Endothelial cell of umbilical vein (primary cell): ENCODE measurements at regions not wholly inside any gene's neighbourhood (a gene's known extent, or its start where the extent isn't known, plus 50 kb on each side); places are given as distances from the start of the nearest gene placed in this dataset.
"Not testable (repeated sequence)": the region's sequence is repeated elsewhere in the genome, so short reads cannot be mapped to it uniquely, and the experiment has no call there.

ENCODE experiments used
- BruUV-seq: library from RNA; stranded (reverse); fragments of 400-500 nt; replicated peaks from 2 replicates; lab custom pipeline; 2021; lab: Mats Ljungman, UMichigan
- CTCF ChIA-PET: fragments of 300-600, 350-600 bp; sonication (Branson Sonifier 250); formaldehyde crosslinking; loops from one replicate; lab custom pipeline; 2021; ENCODE audit warnings: antibody characterized with exemption, inconsistent platforms; lab: Charles Lee
- POLR2A ChIA-PET: fragments of 300-600, 350-600 bp; sonication (Branson Sonifier 250); formaldehyde crosslinking; loops from one replicate; lab custom pipeline; 2021; ENCODE audit warnings: antibody characterized with exemption, inconsistent platforms; lab: Charles Lee
- DNase-seq: peaks from one replicate; pipeline ENCODE4 v3.0.0-alpha.2; 2011; ENCODE audit warnings: low read depth, low spot score
- FAIRE-seq: peaks from 2 replicates; lab custom pipeline; 2011; peaks lifted over from hg19 to GRCh38; lab: Jason Lieb, UNC
- H2AFZ ChIP-seq: 2 replicates; pipeline ENCODE4 v1.6.0; 2012; ENCODE audit warnings: low read depth, low read length, control low read depth, inconsistent platforms
- H3K27ac ChIP-seq: 2 replicates; pipeline ENCODE4 v1.5.1; 2011; ENCODE audit warnings: low read depth, mild to moderate bottlenecking, control low read depth, low read length, moderate library complexity; ENCODE audit not compliant: insufficient read depth
- H3K27me3 ChIP-seq, 2 experiments: 2 replicates each; pipeline versions ENCODE4 v1.6.0 to v1.6.1; 2011; ENCODE audit warnings: low read length in 2 of 2, mixed read lengths in 1 of 2; ENCODE audit not compliant: control insufficient read depth in 2 of 2, insufficient read depth in 2 of 2
- H3K36me3 ChIP-seq, 2 experiments: 2 replicates in 1 of 2; 3 replicates in 1 of 2; pipeline ENCODE4 v1.5.1; 2011; ENCODE audit warnings: low read length in 2 of 2, mild to moderate bottlenecking in 1 of 2, moderate library complexity in 1 of 2; ENCODE audit not compliant: control insufficient read depth in 2 of 2, insufficient read depth in 2 of 2; ENCODE audit errors: extremely low read depth in 1 of 2
- H3K4me1 ChIP-seq: 3 replicates; pipeline ENCODE4 v1.5.1; 2011; ENCODE audit warnings: mild to moderate bottlenecking, low read length; ENCODE audit not compliant: control insufficient read depth, insufficient read depth; ENCODE audit errors: extremely low read depth
- H3K4me2 ChIP-seq: 2 replicates; pipeline ENCODE4 v1.6.1; 2011; ENCODE audit warnings: low read length, control low read depth, mixed read lengths; ENCODE audit not compliant: insufficient read depth
- H3K4me3 ChIP-seq, 3 experiments: fragments of 200-600 bp in 1 of 3; sonication (generic), shearing (Covaris generic) in 1 of 3; replicated peaks in 1 of 3; 2 replicates each; pipeline ENCODE4 v1.5.1; 2011 to 2016; ENCODE audit warnings: control low read depth in 3 of 3, low read length in 3 of 3, mild to moderate bottlenecking in 2 of 3, inconsistent platforms in 1 of 3, low read depth in 1 of 3, moderate library complexity in 1 of 3; ENCODE audit not compliant: insufficient read depth in 1 of 3
- H3K79me2 ChIP-seq: 2 replicates; pipeline ENCODE4 v1.6.0; 2012; ENCODE audit warnings: low read length, inconsistent platforms; ENCODE audit not compliant: control insufficient read depth, insufficient read depth
- H3K9ac ChIP-seq: replicated peaks from 2 replicates; pipeline ENCODE3; 2011; ENCODE audit warnings: low read length, control low read depth; ENCODE audit not compliant: insufficient read depth; ENCODE audit errors: extremely low read depth
- H3K9me1 ChIP-seq: replicated peaks from 3 replicates; pipeline ENCODE4 v1.6.0; 2011; ENCODE audit warnings: mild to moderate bottlenecking, low read length; ENCODE audit not compliant: control insufficient read depth, insufficient read depth; ENCODE audit errors: extremely low read depth
- H3K9me3 ChIP-seq: replicated peaks from 2 replicates; pipeline ENCODE4 v1.5.1; 2012; ENCODE audit warnings: low read length, inconsistent platforms; ENCODE audit not compliant: control insufficient read depth, insufficient read depth
- H4K20me1 ChIP-seq: replicated peaks from 2 replicates; pipeline ENCODE3; 2011; ENCODE audit warnings: mild to moderate bottlenecking, low read length; ENCODE audit not compliant: control insufficient read depth, insufficient read depth; ENCODE audit errors: extremely low read depth
- EZH2 ChIP-seq: IDR thresholded peaks from 2 replicates; pipeline ENCODE4 v1.6.1; 2012; ENCODE audit warnings: borderline replicate concordance, low read depth, mild to moderate bottlenecking, moderate library complexity, low read length, inconsistent platforms; ENCODE audit not compliant: severe bottlenecking
- FOS ChIP-seq: IDR thresholded peaks from 2 replicates; pipeline ENCODE4 v1.6.1; 2011; ENCODE audit warnings: mild to moderate bottlenecking, low read length, moderate library complexity, borderline replicate concordance; ENCODE audit not compliant: insufficient read depth
- GATA2 ChIP-seq: IDR thresholded peaks from 2 replicates; pipeline ENCODE4 v1.7.0; 2011; ENCODE audit warnings: low read depth, mild to moderate bottlenecking, moderate library complexity, mixed read lengths, low read length; ENCODE audit not compliant: insufficient read length, insufficient read depth
- JUN ChIP-seq: IDR thresholded peaks from 2 replicates; pipeline ENCODE4 v1.6.1; 2011; ENCODE audit warnings: borderline replicate concordance, low read depth; ENCODE audit not compliant: insufficient read length, insufficient read depth
- MYC ChIP-seq: IDR thresholded peaks from one replicate; pipeline ENCODE4 v1.6.1; 2011; ENCODE audit warnings: mild to moderate bottlenecking, low read depth, low read length
- POLR2A ChIP-seq: IDR thresholded peaks from 2 replicates; pipeline ENCODE4 v1.6.1; 2012; ENCODE audit warnings: low read depth, mild to moderate bottlenecking, control low read depth, low read length
- POLR2AphosphoS5 ChIP-seq: IDR thresholded peaks from 2 replicates; pipeline ENCODE4 v1.6.1; 2012; ENCODE audit warnings: low read depth, mild to moderate bottlenecking, control low read depth, low read length, moderate library complexity; ENCODE audit not compliant: insufficient read depth
- dilution Hi-C: fragments of 300-500 bp; cut with MboI; formaldehyde crosslinking; loops from one replicate; pipeline ENCODE4 v1.15.0; 2019; ENCODE audit warnings: low sequenced_read_pairs; ENCODE audit not compliant: extremely low pct_ligation_motif_present
- intact Hi-C: fragments of 100-400 bp; cut with micrococcal nuclease; formaldehyde crosslinking; loops from one replicate; pipeline ENCODE4 v1.10.0; 2022
- TF ChIP-seq, protein P1 (sequence below): IDR thresholded peaks from 2 replicates; pipeline ENCODE4 v1.6.1; 2011; ENCODE audit not compliant: insufficient read depth, insufficient read length
- TF ChIP-seq, protein P2 (sequence below), 2 donors: IDR thresholded peaks; 1 replicate in 1 of 2; 2 replicates in 1 of 2; pipeline ENCODE4 v1.5.1; 2011; ENCODE audit warnings: low read length in 2 of 2, mild to moderate bottlenecking in 2 of 2, moderate library complexity in 2 of 2, control low read depth in 1 of 2, inconsistent platforms in 1 of 2, low read depth in 1 of 2; ENCODE audit not compliant: insufficient read depth in 1 of 2; ENCODE audit errors: extremely low read depth in 1 of 2

DNA sequence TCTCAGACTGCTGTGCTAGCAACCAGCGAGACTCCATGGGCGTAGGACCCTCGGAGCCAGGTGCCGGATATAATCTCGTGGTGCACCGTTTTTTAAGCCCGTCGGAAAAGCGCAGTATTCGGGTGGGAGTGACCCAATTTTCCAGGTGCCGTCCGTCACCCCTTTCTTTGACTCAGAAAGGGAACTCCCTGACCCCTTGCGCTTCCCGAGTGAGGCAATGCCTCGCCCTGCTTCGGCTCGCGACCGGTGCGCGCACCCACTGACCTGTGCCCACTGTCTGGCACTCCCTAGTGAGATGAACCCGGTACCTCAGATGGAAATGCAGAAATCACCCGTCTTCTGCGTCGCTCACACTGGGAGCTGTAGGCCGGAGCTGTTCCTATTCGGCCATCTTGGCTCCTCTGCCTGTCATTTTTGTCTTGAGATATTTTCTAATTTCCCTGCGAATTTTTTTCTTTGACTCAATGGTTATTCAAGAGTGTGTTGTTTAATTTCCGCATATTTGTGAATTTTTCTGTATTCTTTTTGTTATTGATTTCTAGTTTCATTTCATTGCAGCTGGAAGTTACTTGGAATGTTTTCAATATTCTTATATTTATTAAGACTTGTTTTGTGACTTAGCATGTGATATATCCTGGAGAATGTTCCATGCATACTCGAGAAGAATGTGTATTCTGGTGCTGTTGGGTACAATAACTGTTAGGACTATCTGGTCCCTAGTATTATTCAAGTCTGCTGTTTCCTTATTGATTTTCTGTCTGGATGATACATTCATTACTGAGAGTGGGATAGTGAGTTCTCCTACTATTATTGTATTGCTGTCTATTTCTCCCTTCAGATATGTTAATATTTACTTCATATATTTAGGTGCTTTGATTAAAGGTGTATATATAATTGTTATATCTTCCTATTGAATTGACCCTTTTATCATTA is 125.3 kb upstream of the ASB18 start:
- POLR2A ChIA-PET, H3K9ac ChIP-seq, DNase-seq, H3K27me3 ChIP-seq, H3K4me1 ChIP-seq, H3K9me1 ChIP-seq, H3K9me3 ChIP-seq, BruUV-seq, H2AFZ ChIP-seq, H3K36me3 ChIP-seq, H4K20me1 ChIP-seq, intact Hi-C loops, H3K79me2 ChIP-seq, H3K27ac ChIP-seq, H3K4me2 ChIP-seq, H3K4me3 ChIP-seq, FAIRE-seq, dilution Hi-C loops: not testable (repeated sequence)
- CTCF ChIA-PET, result interaction anchor here (0.6 kb wide), 1 partner anchor 521 kb away, joined by 3 read pairs; no protein-coding TSS in a partner anchor

DNA sequence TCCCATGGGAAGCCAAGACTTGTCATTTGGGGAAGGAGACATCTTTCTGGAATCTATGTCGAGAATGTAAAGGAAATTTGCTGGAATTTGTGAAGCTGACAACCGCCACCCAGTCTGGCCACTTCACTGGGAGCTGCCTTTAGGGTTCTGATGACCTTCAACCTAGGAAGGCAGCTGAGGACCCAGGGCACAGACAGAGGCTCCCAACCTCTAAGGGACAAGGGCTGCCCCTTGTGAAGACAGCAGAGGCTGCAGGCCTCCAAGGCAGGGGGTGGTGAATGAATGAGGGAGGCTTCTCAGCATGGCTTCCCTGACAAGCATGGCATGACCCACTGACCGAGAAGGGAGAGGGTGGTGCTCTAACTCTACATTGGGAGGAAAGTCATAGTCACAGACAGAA is 128.9 kb upstream of the ASB18 start:
- dilution Hi-C loops (no loop called here), intact Hi-C loops (no loop called here)
- Histone ChIP-seq H3K9me3 (no peaks in the 10 kb centered on the region), H3K4me3 (no peak overlapping the region), H3K27me3 (no peaks in the 10 kb centered on the region), H2AFZ (no peak overlapping the region), H4K20me1 (no peaks in the 10 kb centered on the region), H3K27ac (no peak overlapping the region), H3K79me2 (no peaks in the 10 kb centered on the region), H3K9me1 (no peaks in the 10 kb centered on the region), H3K4me2 (no peak overlapping the region), H3K4me1 (no peaks in the 10 kb centered on the region), H3K9ac (no peak overlapping the region), H3K36me3 (no peaks in the 10 kb centered on the region)
- DNase-seq (no peak), FAIRE-seq (no peak)
- TF ChIP-seq, protein P1, sequence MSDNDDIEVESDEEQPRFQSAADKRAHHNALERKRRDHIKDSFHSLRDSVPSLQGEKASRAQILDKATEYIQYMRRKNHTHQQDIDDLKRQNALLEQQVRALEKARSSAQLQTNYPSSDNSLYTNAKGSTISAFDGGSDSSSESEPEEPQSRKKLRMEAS, result no peak
- no peak for TF ChIP-seq POLR2A
- TF ChIP-seq EZH2, result no peak
- no peak for TF ChIP-seq POLR2AphosphoS5
- TF ChIP-seq JUN, result no peak
- no peak for TF ChIP-seq MYC
- TF ChIP-seq GATA2, result no peak
- TF ChIP-seq, protein P2, sequence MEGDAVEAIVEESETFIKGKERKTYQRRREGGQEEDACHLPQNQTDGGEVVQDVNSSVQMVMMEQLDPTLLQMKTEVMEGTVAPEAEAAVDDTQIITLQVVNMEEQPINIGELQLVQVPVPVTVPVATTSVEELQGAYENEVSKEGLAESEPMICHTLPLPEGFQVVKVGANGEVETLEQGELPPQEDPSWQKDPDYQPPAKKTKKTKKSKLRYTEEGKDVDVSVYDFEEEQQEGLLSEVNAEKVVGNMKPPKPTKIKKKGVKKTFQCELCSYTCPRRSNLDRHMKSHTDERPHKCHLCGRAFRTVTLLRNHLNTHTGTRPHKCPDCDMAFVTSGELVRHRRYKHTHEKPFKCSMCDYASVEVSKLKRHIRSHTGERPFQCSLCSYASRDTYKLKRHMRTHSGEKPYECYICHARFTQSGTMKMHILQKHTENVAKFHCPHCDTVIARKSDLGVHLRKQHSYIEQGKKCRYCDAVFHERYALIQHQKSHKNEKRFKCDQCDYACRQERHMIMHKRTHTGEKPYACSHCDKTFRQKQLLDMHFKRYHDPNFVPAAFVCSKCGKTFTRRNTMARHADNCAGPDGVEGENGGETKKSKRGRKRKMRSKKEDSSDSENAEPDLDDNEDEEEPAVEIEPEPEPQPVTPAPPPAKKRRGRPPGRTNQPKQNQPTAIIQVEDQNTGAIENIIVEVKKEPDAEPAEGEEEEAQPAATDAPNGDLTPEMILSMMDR (IDR thresholded peaks at IDR 0.05; ENCODE audit: extremely low read depth in 1 of 2, insufficient read depth in 1 of 2, low read depth in 1 of 2, low read length in 2 of 2), result no peak
- no peak for TF ChIP-seq FOS
- BruUV-seq, result no TSS peak
- ChIA-PET POLR2A (no interaction called here), CTCF (interaction anchor here (1.0 to 1.3 kb wide), 2 partner anchors 14 to 22 kb away, joined by 3 read pairs; no protein-coding TSS in a partner anchor)
